ENCODE measurements at regions not wholly inside any gene's neighbourhood (a gene's known extent, or its start where the extent isn't known, plus 50 kb on each side); places are given as distances from the start of the nearest gene placed in this dataset.

DNA sequence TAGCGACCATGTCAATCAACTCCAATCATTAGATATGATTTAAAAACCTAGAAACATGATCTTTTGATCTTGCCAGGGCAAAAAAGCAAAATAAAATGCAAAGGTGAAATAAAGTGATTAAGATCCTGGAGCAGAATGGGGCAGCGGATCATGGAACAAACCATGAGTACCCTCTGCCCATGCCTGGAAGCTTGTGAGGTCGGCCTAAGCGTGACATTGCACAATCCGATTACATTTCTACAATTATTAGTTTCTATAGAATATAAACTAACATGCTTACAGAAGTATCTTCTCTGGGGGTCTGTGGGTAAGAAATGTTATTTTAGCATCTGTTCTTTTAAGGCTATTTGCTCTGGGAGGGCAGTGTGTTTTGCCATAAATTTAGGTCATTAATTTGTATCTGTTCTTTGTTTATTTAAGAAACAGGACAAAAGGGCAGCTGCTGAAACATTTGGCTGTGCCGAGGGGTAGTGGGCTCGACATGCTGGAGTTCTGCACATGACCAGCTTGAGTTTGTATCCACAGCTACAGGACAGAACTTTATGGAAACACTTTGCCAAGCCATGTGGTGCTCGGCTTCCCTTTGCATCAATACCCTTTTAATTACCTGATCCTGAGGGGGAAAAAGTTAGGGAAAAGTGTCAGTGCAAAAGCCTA, 55.9 kb downstream of the ZBTB18 start:
- no peak for DNase-seq (ENCODE audit: extremely low read depth in 1 of 2, low read depth in 1 of 2)

DNA sequence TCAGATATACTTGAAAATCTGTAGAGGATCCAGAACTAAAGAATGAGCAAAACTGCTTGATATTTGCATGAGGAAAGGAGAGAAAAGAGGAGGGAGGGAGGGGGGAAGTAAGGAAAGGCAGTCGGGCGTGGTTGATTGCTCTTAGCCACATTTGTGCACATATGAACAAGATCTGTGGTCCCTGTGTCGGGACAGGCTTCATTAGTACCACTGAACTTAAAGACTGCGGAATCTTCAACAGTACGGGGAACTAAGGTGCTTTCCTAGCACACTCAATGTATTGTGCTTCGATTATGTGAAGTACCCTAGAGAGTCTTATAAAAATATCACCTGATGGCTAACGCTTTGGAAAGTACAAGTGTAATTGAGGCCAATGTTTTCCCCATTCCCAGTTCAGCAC, 59.9 kb downstream of the ZBTB18 start:
- no peak for DNase-seq (ENCODE audit: extremely low read depth in 1 of 2, low read depth in 1 of 2)

DNA sequence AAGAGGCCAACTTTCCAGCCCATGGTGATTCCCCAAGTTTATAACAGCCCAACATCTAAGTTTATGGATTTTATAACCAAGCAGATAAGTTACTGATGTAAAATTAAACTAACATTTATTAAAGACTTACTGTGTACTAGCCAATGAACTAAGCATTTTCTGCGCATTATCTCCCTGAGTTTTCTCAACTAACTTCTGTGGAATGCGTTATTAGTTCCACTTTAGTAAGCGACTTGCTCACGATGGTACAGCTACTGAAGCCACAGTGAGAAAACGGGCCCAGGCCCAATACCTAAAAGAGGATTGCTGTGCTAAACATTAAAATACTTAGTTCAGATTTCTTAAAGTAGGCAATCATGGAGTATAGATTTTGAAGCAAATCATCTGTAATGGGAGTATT, 61.0 kb downstream of the ZBTB18 start:
- no peak for DNase-seq (ENCODE audit: extremely low read depth in 1 of 2, low read depth in 1 of 2)

DNA sequence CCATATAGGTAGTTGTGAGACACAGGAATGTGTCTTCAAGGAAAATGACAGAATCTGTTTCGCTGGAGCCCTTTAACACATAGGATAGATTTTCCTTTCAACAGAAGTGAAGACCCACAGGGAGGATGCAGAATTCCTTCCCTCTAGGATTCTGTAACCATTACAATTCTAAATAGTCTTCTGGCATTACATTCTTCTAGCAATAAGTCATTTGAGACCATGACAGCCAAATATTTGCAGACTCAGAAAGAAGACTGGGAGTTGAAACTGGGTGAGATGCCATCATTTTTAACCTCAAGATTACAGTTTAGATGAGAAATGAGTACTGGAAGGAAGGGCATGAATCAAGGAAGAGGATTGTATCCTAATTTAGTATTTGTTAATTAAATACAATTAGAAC, 61.6 kb downstream of the ZBTB18 start:
- DNase-seq (ENCODE audit: extremely low read depth in 1 of 2, low read depth in 1 of 2) = no peak

DNA sequence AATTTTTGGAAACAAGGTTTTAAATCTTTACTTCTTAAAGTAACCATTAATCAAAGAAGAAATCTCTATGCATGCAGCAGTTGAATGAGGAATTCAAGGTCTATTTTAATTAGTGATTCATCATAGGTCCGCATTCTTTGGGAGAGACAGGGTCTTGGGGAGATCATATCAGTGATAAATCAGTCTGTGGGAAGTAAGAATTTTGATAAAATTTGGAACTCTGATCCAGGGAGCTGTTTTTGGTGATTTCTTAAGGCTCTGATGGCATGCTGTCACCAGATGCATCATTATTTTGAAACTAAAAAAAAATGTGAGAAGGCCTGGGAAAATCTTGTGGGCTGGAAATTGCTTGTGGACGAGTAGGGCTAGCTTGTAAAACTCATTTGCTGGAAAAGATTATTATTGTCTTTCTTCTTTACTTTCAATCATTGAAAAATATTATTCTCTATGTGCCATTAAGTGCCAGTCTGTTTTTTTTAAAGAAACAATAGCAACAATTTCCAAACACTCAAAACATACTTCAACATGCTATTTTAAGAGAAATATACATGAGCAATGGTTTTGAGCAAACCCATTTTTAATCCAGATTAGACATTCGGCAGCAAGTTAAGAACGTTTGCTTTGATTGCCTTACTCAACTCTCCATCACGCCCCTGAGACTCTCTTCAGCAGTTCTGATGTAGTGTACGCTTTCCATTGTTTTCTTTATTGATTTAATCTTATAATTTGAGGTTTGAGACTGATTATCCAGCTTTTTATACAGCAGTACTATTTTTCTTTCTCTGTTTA, 62.6 kb downstream of the ZBTB18 start:
- no peak for DNase-seq (ENCODE audit: extremely low read depth in 1 of 2, low read depth in 1 of 2)

DNA sequence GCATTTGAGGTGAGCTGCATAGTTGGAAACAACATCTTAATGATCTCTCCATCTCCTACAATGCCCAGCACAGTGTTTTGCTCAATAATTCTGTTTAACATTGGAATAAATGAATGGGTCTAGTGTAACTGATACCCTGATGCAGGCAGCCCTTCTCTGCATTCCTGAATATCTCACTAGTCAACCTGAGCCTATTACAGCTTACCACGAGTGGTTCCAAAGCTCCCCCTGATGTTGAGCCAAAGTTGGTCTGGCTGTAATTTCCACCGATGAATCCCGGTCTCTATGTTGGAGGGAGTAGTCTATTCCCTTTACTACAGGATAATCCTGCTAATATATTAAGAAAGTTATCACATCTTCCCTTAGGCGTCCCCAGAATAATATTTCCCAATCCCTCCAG, 63.8 kb downstream of the ZBTB18 start:
- no peak for DNase-seq (ENCODE audit: extremely low read depth in 1 of 2, low read depth in 1 of 2)

DNA sequence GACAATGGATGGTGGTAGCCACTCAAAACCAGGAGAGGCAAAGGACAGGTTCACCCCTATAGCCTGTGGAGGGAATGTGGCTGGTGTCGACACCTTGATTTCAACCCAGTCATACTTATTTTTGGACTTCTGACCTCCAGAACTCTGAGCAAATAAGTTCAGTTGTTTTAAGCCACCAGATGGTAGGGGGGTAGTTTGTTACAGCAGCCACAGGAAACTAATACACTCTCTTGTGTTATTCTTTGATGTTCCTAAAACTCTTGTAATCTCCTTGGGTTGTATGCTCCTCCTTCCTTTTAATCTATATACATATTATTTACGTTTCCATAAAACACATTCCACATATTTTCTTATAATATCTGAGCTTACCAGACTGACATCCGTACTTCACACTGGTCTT, 65.9 kb downstream of the ZBTB18 start:
- no peak for DNase-seq (ENCODE audit: extremely low read depth in 1 of 2, low read depth in 1 of 2)

DNA sequence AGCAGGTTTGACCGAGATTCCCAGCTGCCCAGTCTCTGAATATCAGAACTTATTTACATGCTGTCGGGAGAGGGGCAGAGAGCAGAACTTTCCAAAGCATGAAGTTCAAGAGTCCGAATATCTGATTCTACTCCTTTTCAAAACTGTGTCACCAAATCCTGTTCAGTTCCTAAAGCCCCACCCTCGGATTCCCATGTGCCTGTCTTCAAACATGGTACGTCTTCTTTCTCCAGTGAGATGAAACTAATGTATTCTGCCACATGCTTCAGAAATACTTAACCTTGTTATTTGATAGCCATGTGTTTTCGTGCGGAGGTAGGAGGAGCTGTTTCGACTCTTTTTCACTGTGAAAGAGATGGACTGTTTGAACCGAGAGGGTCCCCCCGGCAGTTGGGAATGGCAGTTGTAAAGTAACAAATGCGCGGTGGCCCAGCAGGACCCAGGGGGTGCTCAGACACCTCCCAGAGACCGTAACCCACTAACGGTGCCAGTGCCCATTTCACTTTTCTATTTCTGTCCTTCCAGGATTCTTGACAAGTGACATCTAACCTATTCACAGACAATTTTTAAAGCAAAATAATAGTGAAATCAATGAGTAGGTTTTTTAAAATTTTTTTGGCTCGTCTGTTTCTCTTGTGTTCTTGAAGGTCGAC, 67.2 kb downstream of the ZBTB18 start:
- DNase-seq (ENCODE audit: extremely low read depth in 1 of 2, low read depth in 1 of 2) = no peak

DNA sequence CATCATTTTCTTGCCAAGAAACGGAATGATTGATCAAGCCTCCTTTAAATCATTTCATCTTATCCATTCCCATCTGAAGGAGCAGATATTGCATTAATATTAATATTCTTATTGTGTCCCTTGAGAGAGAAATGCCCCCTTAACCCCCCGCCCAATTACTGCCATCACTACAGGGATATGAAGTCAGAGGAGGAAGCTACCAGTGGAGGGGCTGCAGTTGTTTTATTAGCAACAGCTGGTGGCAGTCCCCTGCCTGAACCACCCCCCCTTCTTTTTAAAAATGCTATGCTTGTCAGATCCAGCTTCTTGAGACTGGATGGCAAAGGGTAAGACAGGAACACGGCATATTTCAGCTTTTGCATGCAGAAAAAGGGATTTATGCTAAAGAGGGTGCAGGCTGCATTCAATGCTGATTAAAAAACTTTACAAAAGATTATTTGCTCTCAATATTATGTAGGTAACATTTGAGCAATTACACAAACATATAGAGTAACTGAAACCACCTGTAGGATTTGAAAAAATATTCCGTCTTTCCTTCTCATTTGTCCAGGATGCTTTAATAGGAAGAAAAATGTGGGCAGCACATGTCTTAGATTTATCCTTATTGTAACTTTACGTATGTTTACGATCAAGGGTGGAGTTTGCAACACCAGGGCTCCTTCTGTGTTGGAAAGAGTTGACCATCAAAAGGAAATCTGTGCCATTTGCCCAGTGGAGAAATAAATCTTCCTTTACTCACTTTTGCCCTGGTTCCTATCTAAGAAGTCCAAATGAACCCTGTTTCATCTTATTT, 77.7 kb downstream of the ZBTB18 start:
- DNase-seq (ENCODE audit: extremely low read depth in 1 of 2, low read depth in 1 of 2) = no peak

DNA sequence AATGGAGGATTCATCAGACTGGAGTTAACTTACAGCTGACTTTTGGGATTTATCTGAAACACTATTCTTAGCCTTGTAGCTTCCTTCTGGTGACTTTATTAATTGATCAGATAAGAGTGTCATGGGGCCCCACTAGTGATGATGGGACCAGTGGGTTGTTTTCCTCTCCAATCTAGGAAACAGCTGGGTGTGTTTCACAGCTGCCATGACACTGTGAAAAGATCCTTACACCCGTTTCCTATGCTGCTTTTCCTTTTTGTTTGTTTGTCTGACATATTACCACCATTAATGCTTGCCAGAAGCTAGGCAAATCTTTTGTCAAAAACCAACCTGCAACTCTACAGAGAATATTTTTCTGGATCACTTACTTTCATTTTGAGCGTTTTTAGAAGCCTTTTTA, 86.2 kb downstream of the ZBTB18 start:
- no peak for DNase-seq (ENCODE audit: extremely low read depth in 1 of 2, low read depth in 1 of 2)

DNA sequence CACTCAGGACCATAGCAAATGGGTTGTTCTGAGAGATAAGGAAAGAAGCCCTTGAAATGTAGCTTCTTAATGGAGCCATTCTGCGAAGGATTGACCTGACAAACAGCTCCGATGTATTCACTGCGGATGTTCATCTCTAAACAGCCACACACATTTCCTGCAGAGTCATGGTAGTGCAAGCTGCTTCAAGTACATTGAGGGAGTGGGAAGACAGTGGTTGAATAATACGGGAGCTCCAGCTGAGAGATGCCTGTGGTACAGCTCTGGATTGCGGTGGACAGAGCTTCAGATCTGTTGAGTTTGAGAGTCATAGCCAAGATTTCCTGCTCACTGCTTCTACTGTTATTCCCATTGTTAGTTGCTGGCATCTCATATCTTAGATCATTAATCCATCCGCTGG, 86.6 kb downstream of the ZBTB18 start:
- no peak for DNase-seq (ENCODE audit: extremely low read depth in 1 of 2, low read depth in 1 of 2)

DNA sequence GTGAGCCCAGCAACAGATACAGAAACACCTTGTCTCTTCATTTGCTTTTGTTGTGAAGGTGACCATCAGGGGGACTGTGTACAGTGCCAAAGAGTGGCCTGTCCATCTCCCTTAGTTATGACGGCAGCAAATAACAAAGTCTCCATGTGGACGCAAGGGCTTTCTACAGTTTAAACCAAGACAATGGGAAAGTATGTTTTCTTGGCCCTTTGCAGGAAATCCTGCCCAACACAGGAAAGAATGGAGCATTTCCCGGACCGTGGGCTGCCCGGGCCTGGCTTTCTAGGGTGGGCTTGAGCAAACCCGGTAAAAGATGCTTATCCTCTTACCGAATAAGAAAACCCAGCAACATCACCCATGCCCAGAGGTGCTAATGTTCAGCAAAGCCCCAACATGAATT, 87.3 kb downstream of the ZBTB18 start:
- no peak for DNase-seq (ENCODE audit: extremely low read depth in 1 of 2, low read depth in 1 of 2)

DNA sequence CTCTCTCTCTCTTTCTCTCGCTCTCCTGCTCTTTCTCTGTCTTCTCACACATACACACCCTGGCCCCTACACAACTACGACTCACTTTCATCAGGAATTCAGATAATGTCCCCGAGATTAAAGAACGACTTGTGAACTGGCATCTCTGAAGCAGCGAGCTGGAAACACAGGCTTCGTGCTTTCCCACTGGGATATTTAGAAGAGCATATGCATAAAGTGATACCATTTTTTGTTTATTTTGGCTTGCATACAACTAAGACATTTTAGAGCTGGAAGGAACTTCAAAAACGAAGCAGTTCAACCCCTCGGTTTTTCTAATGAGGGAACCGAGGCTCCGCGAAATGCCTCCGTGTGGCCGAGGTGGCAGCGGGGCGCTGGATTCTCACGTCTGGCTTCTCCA, 88.6 kb downstream of the ZBTB18 start:
- no peak for DNase-seq (ENCODE audit: extremely low read depth in 1 of 2, low read depth in 1 of 2)

DNA sequence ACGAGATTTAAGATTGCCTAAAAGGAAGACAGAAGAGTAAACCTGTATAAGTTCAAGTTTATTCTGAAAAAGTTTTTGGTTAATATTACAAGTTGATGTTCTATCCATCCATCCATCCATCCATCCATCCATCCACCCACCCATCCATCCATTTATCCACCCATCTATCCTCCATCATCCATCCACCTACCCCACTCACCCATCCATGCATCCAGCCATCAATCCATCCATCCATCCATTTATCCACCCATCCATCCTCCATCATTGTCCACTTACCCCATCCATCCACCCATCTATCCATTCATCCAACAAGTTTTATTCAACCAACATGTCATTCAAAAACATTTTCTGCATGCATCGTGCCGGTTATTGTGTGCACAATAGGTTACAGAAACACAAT, 89.3 kb downstream of the ZBTB18 start:
- no peak for DNase-seq (ENCODE audit: extremely low read depth in 1 of 2, low read depth in 1 of 2)

DNA sequence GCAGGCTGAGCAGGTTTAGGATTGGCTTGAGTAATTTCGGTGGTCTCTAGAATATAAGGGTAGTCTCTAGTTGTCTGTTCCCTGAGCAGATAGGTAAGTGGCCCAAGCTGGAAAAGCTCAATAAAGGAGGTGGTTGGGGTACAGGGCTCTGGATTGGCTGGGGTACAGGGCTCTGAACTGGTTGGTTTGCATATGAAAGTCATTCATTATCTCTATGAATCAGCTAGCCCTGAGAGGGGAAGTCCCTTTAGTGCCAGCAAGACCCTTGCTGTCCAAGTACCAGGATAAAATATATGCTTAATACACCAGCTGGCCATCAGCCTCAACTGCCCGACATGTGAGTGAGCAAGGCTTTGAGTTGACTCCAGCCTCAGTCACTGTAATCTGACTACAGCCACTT, 93.0 kb downstream of the ZBTB18 start:
- no peak for DNase-seq (ENCODE audit: extremely low read depth in 1 of 2, low read depth in 1 of 2)

DNA sequence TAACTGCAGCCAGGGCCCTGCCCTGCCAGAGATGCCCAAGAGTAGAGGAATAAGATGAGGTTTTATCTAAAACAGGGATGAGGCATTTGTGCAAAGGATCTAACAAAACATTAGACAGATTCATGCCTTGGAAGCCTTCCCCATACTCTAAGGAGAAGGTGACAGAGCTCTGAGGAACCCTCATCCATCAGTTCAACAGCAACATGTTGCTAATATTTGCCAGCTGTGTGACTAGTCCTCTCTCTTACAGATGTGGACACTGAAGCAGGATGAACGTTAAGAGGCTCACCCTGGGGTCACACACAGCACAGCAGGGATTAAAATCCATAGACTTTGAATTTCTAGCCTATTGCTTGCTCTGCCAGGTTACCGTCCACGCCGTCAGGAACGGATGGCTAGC, 99.0 kb downstream of the ZBTB18 start:
- DNase-seq (ENCODE audit: extremely low read depth in 1 of 2, low read depth in 1 of 2) = no peak

DNA sequence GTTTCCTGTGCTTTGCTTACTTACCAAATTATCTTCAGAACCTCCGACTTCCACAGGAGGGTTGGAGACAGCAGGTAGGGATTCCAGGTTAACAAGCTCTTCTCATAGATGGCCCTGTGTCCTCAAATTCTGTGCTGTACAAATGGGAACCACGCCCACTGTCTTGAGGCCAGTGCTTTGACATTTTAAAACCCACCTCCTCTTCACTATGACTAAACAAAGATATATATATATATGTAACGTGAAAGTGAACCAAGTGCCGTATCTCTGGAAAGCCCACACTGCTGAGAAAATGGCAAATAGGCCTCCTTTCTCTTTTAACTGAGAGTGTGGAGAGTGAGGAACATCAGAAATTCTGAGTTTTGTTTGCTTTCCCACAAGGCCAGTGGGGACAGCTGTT, 99.6 kb downstream of the ZBTB18 start:
- DNase-seq (ENCODE audit: extremely low read depth in 1 of 2, low read depth in 1 of 2) = no peak

DNA sequence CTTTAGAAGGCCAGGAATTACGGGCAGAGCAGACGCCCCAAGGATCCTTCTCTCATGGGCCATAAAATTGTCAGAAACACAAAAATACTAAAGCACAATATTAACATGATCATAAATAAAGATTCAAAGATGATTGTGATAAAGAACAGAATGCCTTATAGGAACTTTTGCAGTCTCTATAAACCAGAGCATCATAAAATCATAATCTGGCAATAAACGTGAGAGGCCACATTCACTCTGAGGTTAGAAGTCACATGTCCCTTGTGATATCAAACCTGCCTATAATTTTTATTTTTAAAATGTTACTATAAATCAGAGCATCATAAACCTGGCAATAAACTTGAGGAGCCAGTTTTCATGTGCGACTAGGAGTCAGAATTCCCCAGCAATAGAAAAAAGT, 100.5 kb downstream of the ZBTB18 start:
- no peak for DNase-seq (ENCODE audit: extremely low read depth in 1 of 2, low read depth in 1 of 2)

DNA sequence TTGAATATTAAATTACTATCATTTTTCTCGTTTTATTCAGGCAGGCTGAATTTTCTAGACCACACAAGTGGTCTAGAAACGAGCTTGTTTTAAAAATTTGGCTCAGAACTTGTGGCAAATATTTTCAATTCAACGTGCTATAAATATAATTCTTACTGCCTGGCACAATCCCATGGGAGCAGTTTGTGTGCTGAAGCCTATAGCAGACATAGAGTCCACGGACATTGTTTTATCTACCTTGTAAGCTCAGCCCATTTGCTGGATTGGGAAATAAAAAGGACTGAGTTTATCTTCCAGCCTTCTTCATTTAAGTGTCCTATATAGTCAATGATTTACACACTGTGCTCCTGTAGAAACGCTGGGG, 103.4 kb downstream of the ZBTB18 start:
- no peak for DNase-seq (ENCODE audit: extremely low read depth in 1 of 2, low read depth in 1 of 2)

DNA sequence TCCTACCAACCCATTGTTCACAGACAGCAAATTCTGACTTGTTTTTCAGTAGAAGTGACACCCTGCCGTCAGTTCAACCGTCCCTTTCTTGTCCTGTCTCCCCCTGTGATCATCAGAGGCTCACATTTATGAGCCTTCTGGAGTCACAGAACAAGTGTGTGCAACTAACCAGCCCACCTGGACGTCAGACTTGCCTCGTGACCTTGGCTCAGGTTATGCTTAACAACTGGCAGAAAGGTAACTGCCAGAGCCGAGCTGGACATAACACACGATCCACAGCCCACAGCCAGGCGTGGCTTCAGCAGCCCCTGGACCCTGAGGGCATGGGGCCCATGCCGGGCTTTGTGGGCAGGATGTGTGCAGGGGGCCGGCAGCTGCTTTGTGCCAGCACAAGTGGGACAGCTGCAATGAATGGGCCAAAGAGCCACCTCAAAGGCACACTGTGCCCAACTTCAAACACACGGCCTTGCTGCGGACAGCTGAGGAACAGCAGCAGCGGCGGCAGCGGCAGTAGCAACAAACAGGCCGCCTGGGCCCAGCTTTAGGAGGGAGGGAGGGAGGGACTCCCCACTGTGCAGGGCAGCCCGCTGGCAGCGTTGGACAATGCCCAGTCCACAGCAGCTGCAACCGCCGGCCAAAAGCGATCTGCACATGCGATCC, 103.9 kb downstream of the ZBTB18 start:
- DNase-seq (ENCODE audit: extremely low read depth in 1 of 2, low read depth in 1 of 2) = no peak

DNA sequence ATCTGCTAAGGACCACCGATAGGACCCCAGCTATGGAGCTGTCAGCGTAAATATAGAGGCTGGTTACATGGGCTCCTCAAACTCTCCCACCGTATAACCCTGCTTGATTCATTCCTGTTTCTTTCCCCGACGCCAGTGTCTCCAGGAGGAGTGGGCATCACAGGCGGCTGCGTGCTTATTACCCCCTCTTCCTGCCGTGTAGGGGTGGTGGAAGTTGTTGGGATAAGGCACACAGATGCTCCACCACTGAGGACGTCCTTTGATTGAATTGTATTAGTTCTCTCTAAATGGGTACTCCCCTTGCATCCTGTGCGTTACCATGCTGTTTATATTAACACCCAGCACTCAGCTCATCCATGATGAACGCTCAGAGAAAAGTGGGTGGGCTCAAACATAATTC, 104.6 kb downstream of the ZBTB18 start:
- DNase-seq (ENCODE audit: extremely low read depth in 1 of 2, low read depth in 1 of 2) = no peak

Data from activated CD8-positive, alpha-beta memory T cell treated with anti-CD3 and anti-CD28 coated beads for 1 hour (primary cell).